HG02571 (cell line): ENCODE measurements at regions not wholly inside any gene's neighbourhood (a gene's known extent, or its start where the extent isn't known, plus 50 kb on each side); places are given as distances from the start of the nearest gene placed in this dataset.

ENCODE experiments used
- ATAC-seq: cut with Tn5 transposase; IDR thresholded peaks from one replicate; pipeline ENCODE4 v1.9.1; 2021; ENCODE audit warnings: mild to moderate bottlenecking, moderate library complexity; ENCODE audit not compliant: unreplicated experiment

GRCh38 chr10:83647526-83647925 is 491.8 kb upstream of the GHITM start:
- ATAC-seq, result no peak

- ATAC-seq, result no peak
Measured at GRCh38 chr10:83648201-83648600, 491.1 kb upstream of the GHITM start.

- ATAC-seq, result no peak
Measured at GRCh38 chr10:83649471-83649870, 489.8 kb upstream of the GHITM start.

- ATAC-seq, result no peak
Measured at GRCh38 chr10:83654689-83655088, 484.6 kb upstream of the GHITM start.

- no peak for ATAC-seq
Measured at GRCh38 chr10:83656924-83657323, 482.4 kb upstream of the GHITM start.

- ATAC-seq, result no peak
Measured at GRCh38 chr10:83657487-83657886, 481.8 kb upstream of the GHITM start.

GRCh38 chr10:83663918-83664317 is 475.4 kb upstream of the GHITM start:
- no peak for ATAC-seq

GRCh38 chr10:83666762-83667161 is 472.5 kb upstream of the GHITM start:
- ATAC-seq, result no peak

GRCh38 chr10:83667594-83667993 is 471.7 kb upstream of the GHITM start:
- ATAC-seq, result no peak

- ATAC-seq, result no peak
Measured at GRCh38 chr10:83673316-83673715, 466.0 kb upstream of the GHITM start.

GRCh38 chr10:83677795-83678194 is 461.5 kb upstream of the GHITM start:
- ATAC-seq, result no peak

- ATAC-seq, result no peak
Measured at GRCh38 chr10:83678850-83679249, 460.5 kb upstream of the GHITM start.

GRCh38 chr10:83680470-83680891 is 458.8 kb upstream of the GHITM start:
- ATAC-seq, result peak; percentile 98

- no peak for ATAC-seq
Measured at GRCh38 chr10:83682414-83682813, 456.9 kb upstream of the GHITM start.

- no peak for ATAC-seq
Measured at GRCh38 chr10:83685458-83685857, 453.9 kb upstream of the GHITM start.

- no peak for ATAC-seq
Measured at GRCh38 chr10:83691791-83692596, 447.3 kb upstream of the GHITM start.

- no peak for ATAC-seq
Measured at GRCh38 chr10:83698899-83699298, 440.4 kb upstream of the GHITM start.

GRCh38 chr10:83701799-83702198 is 437.5 kb upstream of the GHITM start:
- no peak for ATAC-seq

- ATAC-seq, result no peak
Measured at GRCh38 chr10:83702731-83703130, 436.6 kb upstream of the GHITM start.

- ATAC-seq, result no peak
Measured at GRCh38 chr10:83706120-83706519, 433.2 kb upstream of the GHITM start.

- ATAC-seq, result no peak
Measured at GRCh38 chr10:83706952-83707582, 432.2 kb upstream of the GHITM start.

GRCh38 chr10:83713423-83713822 is 425.9 kb upstream of the GHITM start:
- no peak for ATAC-seq
